GM11168 (cell line): ENCODE measurements at regions not wholly inside any gene's neighbourhood (a gene's known extent, or its start where the extent isn't known, plus 50 kb on each side); places are given as distances from the start of the nearest gene placed in this dataset.
"Not testable (repeated sequence)": the region's sequence is repeated elsewhere in the genome, so short reads cannot be mapped to it uniquely, and the experiment has no call there.

Experiments used
- in situ Hi-C: fragments of 300-500 bp; cut with MboI; formaldehyde crosslinking; loops from one replicate; pipeline ENCODE4 v1.12.0; 2022; ENCODE audit warnings: low sequenced_read_pairs; ENCODE audit not compliant: unreplicated experiment

- in situ Hi-C loops: no loop called here
These were observed 104.2 kb upstream of the TARDBP start for GRCh38 chr1:10908266-10908665.

- in situ Hi-C loops: no loop called here
These were observed 102.5 kb upstream of the TARDBP start for GRCh38 chr1:10909697-10910680.

DNA sequence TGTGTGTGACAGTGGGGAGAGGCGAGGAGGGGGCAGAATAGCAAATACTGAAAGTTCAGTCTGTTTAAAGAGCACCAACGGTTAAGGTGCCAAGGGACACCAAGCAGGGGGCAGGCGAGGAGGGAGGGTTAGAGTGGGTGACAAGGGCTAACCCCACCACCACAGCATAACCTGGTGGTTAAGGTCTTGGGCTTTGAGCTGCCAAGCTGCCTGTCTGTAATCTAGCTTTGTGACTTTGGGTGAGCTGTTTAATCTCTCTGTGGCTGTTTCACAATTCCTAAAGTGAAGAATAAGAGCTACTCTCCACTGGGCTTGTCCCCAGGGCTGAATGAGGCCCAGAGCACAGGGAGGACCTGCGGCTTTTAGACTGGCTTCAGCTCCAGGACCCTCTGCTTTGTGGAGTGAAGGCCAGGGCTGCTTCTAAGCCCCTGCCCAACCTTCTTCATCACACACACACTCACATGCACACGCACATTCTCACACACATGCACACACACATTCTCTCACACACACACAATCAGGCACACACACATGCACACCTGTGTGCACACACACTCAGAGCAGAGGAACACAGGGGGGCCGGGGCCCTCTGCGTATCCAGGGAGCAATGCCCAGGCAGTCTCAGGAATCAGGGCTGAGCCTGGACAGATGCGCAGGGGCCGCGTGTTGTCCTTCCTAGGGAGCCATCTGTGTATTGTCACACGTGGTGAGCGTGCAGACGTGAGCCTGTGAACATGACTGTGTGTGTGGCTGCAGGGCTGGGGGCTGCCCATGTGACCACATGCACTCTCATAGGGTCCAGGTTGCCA is 101.6 kb upstream of the TARDBP start:
- in situ Hi-C loops: no loop called here

DNA sequence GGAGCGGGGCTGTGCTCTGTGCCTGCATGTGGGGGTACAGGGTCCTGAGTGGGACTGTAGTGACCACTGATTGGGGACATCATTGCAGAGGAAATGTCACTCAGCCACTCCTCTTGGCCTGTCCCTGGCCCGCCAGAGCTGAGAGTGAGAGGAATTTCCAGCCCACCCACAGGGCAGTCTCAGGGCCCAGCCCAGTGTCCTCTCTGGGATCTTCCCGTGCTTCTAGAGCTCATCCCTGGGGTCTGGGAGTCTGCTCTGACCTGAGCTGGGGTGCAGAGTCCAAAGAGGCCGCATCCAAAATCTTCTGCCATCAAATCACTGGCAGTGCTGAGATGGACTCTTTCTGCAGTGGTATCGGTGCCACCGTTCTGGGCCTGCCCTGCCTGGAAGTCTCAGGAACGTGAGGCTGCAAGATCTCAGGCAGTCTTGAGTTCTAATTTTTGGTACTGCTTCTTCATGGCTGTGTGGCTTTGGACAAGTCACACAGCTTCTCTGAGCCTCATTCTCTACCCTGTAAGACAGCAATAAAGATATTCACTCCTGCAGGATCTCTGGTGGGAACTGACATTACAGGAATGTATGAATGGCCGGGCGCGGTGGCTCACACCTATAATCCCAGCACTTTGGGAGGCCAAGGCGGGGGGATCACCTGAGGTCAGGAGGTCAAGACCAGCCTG is 100.8 kb upstream of the TARDBP start:
- in situ Hi-C loops: no loop called here

GRCh38 chr1:10912441-10912840 is 100.0 kb upstream of the TARDBP start:
- in situ Hi-C loops: no loop called here

- in situ Hi-C loops: no loop called here
These were observed 98.4 kb upstream of the TARDBP start for GRCh38 chr1:10914056-10914455.

DNA sequence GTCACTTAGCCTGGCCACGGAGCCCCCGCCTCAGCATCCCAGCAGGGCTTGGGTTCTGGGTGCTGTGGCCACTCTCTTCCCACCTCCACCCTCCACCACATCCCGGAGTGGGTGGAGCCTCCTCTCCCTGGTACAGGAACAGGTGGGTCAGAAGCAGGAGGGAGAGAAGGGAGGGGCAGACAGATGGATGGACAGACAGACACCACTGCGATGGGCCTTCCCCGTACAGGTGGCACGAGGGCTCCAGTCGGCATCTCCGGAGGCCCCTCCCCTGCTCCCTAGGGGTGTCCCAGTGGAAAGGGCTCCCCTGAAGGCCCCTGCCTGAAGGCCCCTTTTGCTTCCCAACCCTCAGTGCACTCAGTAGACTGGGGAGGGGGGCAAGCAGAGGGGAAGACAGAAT is 96.9 kb upstream of the TARDBP start:
- in situ Hi-C loops: no loop called here

DNA sequence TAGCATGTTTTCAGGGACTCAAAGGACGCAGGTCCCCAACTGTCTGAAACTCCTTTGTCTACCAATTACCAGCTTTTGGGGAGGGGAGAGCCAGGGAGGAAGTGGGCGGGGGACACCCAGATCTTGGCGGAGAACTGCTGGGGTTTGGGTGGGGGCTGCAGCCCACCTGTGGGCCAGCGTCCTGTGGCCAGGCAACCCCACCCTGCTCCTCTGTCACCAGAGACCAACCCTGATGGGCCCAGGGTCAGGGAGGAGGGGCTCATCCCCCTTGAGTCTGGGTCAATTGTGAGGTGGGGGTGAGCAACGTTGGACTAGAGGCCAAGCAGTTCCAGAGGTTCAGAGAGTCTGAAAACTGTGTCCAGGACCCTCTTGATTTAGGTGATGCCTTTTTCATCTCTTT is 96.1 kb upstream of the TARDBP start:
- in situ Hi-C loops: no loop called here

DNA sequence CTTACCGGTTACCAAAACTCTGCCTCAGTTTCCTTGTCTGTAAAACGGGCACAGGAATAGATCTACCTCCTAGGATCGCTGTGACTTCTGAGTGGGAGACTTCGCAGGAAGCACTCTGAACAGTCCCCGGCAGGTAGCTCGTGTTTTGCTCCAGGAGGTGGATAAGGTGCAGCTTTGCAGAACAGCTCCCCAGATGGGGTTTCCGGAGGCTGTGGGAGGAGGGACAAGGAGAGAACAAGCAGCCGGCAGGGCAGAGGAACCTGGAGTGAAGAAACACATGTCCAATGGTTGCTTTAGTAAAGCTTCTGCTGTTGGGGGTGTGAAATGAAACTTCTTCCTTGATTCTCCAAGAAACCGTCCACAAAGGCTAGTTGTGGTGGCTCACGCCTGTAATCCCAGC is 95.5 kb upstream of the TARDBP start:
- in situ Hi-C loops: no loop called here

- in situ Hi-C loops: no loop called here
These were observed 94.7 kb upstream of the TARDBP start for GRCh38 chr1:10917513-10918454.

GRCh38 chr1:10918531-10918930 is 93.9 kb upstream of the TARDBP start:
- in situ Hi-C loops: no loop called here

GRCh38 chr1:10920063-10920626 is 92.3 kb upstream of the TARDBP start:
- in situ Hi-C loops: no loop called here

GRCh38 chr1:10922315-10923060 is 90.0 kb upstream of the TARDBP start:
- in situ Hi-C loops: not testable (repeated sequence)

GRCh38 chr1:10924030-10924429 is 88.4 kb upstream of the TARDBP start:
- in situ Hi-C loops: no loop called here

DNA sequence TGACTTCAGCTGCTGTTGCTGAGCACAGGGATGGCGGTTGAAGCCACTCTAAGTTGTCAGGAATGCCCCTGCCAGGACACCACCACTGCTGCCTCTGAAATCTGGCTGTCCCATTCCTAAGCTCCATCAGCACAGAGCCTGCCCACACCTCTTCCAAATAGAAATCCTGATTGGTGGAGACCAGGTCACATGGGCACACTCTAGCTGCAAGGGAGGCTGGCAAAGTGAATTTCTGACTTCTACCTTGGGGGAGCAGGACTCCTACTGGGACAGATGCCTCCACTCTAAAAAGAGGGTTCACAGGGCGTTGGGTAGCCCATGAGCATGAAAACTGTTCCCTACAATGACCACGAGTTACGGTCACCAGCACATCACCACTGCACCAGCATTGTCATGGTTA is 83.8 kb upstream of the TARDBP start:
- in situ Hi-C loops: no loop called here

GRCh38 chr1:10932088-10932487 is 80.4 kb upstream of the TARDBP start:
- in situ Hi-C loops: no loop called here

GRCh38 chr1:10934150-10934818 is 78.2 kb upstream of the TARDBP start:
- in situ Hi-C loops: no loop called here

- in situ Hi-C loops: no loop called here
These were observed 77.2 kb upstream of the TARDBP start for GRCh38 chr1:10935246-10935645.
